ENCODE measurements at regions not wholly inside any gene's neighbourhood (a gene's known extent, or its start where the extent isn't known, plus 50 kb on each side); places are given as distances from the start of the nearest gene placed in this dataset.
"Not testable (repeated sequence)": the region's sequence is repeated elsewhere in the genome, so short reads cannot be mapped to it uniquely, and the experiment has no call there.

GRCh38 chr4:130736436-130737185 is 1640.7 kb downstream of the C4orf33 start:
- no peak for TF ChIP-seq CTCF (IDR thresholded peaks at IDR 0.05; ENCODE audit: low read depth, low read length, missing control alignments)
- no peaks in the 10 kb centered on the region for H3K36me3 ChIP-seq (replicated peaks)
- in situ Hi-C loops (cut with HindIII; ENCODE audit: low pct_ligation_motif_present, low sequenced_read_pairs) = no loop called here
- no peak overlapping the region for H3K27ac ChIP-seq
- DNase-seq = no peak
- no peaks in the 10 kb centered on the region for H3K27me3 ChIP-seq (replicated peaks)
- no peak overlapping the region for H3K4me3 ChIP-seq (ENCODE audit: low read depth, low read length)

- in situ Hi-C loops (cut with HindIII; ENCODE audit: low pct_ligation_motif_present, low sequenced_read_pairs) = no loop called here
- no peaks in the 10 kb centered on the region for H3K36me3 ChIP-seq (replicated peaks)
- no peak for TF ChIP-seq CTCF (IDR thresholded peaks at IDR 0.05; ENCODE audit: low read depth, low read length, missing control alignments)
Observed at GRCh38 chr4:130738233-130738632, 1642.3 kb downstream of the C4orf33 start.

DNA sequence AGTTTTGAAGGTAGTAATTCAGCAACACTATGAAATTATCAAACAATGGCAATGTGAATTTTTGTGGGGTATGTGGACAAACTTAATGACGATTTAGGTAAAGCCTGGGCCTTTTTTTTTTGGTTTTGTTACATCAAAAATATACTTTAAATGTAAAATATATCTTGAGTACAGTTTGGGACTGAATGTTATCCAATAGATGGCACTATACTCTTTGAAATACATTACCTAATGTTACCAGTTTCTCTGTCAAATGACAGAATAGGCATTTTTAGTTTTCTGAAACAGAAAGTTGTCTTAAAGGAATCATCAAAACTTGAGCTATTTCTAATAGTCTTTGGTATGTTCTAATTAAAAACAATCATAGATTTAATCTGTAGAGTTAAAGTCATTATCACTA is 1651.9 kb downstream of the C4orf33 start:
- H3K27me3 ChIP-seq (replicated peaks) = no peaks in the 10 kb centered on the region
- H3K4me3 ChIP-seq (ENCODE audit: low read depth, low read length) = no peak overlapping the region
- DNase-seq = no peak
- no peak overlapping the region for H3K27ac ChIP-seq
- in situ Hi-C loops (cut with HindIII; ENCODE audit: low pct_ligation_motif_present, low sequenced_read_pairs) = no loop called here
- H3K36me3 ChIP-seq (replicated peaks) = no peaks in the 10 kb centered on the region
- no peak for TF ChIP-seq CTCF (IDR thresholded peaks at IDR 0.05; ENCODE audit: low read depth, low read length, missing control alignments)

More at GRCh38 chr4:130738233-130738632, 1642.3 kb downstream of the C4orf33 start:
- Histone ChIP-seq H3K27me3 (replicated peaks) (no peaks in the 10 kb centered on the region), H3K4me3 (ENCODE audit: low read depth, low read length) (no peak overlapping the region), H3K27ac (no peak overlapping the region)
- no peak for DNase-seq

DNA sequence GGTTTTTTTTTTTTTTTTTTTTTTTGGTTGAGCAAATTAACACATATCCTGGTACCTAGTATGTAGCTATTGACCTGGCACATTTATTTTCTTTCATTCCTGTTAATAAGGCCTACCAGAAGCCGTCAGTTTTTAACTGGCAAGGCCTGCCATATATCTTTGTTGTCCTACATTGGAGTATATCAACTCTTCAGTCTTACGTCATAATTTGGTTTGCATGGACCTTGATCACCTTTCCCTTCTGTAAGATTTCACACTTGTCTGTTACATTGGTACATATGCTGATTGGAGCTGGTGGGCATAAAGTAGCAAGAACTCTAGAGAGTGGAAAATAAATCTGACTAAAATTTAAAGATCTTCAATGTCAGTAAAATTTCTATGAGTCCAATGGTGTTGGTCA is 1658.0 kb downstream of the C4orf33 start:
- H3K36me3 ChIP-seq (replicated peaks) = no peaks in the 10 kb centered on the region
- H3K27me3 ChIP-seq (replicated peaks) = no peaks in the 10 kb centered on the region
- no peak overlapping the region for H3K27ac ChIP-seq
- in situ Hi-C loops (cut with HindIII; ENCODE audit: low pct_ligation_motif_present, low sequenced_read_pairs) = no loop called here
- no peak overlapping the region for H3K4me3 ChIP-seq (ENCODE audit: low read depth, low read length)
- TF ChIP-seq CTCF (IDR thresholded peaks at IDR 0.05; ENCODE audit: low read depth, low read length, missing control alignments) = no peak
- no peak for DNase-seq

DNA sequence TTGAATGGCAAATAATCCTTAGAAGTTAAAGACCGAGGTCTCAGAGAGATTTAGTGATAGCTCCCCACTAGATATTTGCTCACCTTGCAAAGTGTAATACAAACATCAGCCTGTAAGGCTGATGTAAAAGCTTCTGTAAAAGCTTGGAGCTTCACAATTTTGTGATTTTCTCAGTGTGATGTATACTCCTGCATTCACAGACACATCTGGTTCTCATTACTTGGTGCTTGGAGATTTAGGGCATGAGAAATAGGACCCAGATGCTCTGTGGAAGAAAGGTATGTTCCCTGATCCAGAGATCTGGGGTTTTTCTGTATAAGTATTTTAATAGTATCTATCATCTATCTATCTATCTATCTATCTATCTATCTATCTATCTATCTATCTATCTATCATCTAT is 1664.3 kb downstream of the C4orf33 start:
- no peak for TF ChIP-seq CTCF (IDR thresholded peaks at IDR 0.05; ENCODE audit: low read depth, low read length, missing control alignments)
- no peak overlapping the region for H3K27ac ChIP-seq
- H3K27me3 ChIP-seq (replicated peaks) = no peaks in the 10 kb centered on the region
- H3K4me3 ChIP-seq (ENCODE audit: low read depth, low read length) = no peak overlapping the region
- in situ Hi-C loops (cut with HindIII; ENCODE audit: low pct_ligation_motif_present, low sequenced_read_pairs) = no loop called here
- H3K36me3 ChIP-seq (replicated peaks) = no peaks in the 10 kb centered on the region
- DNase-seq = no peak

GRCh38 chr4:130767384-130767783 is 1671.4 kb downstream of the C4orf33 start:
- in situ Hi-C loops (cut with HindIII; ENCODE audit: low pct_ligation_motif_present, low sequenced_read_pairs); H3K27ac ChIP-seq; H3K36me3 ChIP-seq (replicated peaks); DNase-seq; H3K27me3 ChIP-seq (replicated peaks); H3K4me3 ChIP-seq (ENCODE audit: low read depth, low read length): not testable (repeated sequence)

- H3K36me3 ChIP-seq (replicated peaks); DNase-seq; H3K4me3 ChIP-seq (ENCODE audit: low read depth, low read length); H3K27ac ChIP-seq; in situ Hi-C loops (cut with HindIII; ENCODE audit: low pct_ligation_motif_present, low sequenced_read_pairs); H3K27me3 ChIP-seq (replicated peaks): not testable (repeated sequence)
Observed at GRCh38 chr4:130772966-130773365, 1677.0 kb downstream of the C4orf33 start.

Data from brain microvascular endothelial cell (primary cell).